ENCODE measurements at regions not wholly inside any gene's neighbourhood (a gene's known extent, or its start where the extent isn't known, plus 50 kb on each side); places are given as distances from the start of the nearest gene placed in this dataset.
"Not testable (repeated sequence)": the region's sequence is repeated elsewhere in the genome, so short reads cannot be mapped to it uniquely, and the experiment has no call there.

DNA sequence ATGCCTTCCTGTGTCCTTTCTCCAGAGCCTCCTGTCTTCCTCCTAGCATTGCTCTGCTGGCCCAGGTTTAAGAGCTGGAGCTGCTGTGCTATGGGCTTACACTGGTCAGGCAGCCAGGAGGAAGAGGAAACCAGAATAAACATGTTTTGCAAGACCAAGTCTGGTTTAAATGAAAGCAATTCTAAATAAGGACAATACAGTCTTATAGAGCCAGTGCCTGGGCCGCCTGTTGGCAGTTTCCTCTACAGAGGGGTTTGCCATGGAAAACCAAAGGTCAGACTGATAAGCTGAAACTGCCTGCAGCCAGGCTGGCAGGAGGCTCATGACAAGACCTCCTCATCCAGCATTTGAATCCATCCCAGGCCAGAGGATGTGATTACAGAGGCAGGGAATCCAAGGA is 92.9 kb upstream of the FGGY start:
- no peak for DNase-seq (ENCODE audit: low read depth, low spot score)

DNA sequence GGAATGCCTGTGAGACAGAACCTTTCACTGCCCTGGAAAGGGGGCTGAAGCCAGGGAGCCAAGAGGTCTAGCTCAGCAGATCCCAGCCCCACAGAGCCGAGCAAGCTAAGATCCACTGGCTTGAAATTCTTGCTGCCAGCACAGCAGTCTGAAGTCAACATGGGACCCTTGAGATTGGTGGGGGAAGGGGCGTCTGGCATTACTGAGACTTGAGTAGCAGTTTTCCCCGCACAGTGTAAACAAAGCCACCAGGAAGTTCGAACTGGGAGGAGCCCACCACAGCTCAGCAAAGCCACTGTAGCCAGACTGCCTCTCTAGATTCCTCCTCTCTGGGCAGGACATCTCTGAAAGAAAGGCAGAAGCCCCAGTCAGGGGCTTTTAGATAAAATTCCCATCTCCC is 90.3 kb upstream of the FGGY start:
- not testable (repeated sequence) for DNase-seq (ENCODE audit: low read depth, low spot score)

DNA sequence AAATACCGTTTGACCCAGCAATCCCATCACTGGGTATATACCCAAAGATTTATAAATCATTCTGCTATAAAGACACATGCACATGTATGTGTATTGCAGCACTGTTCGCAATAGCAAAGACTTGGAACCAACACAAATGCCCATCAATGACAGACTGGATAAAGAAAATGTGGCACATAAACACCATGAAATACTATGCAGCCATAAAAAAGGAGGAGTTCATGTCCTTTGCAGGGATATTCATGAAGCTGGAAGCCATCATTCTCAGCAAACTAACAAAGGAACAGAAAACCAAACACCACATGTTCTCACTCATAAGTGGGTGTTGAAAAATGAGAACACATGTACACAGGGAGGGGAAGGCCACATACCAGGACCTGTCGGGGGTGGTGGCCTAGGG is 86.5 kb upstream of the FGGY start:
- not testable (repeated sequence) for DNase-seq (ENCODE audit: low read depth, low spot score)

DNA sequence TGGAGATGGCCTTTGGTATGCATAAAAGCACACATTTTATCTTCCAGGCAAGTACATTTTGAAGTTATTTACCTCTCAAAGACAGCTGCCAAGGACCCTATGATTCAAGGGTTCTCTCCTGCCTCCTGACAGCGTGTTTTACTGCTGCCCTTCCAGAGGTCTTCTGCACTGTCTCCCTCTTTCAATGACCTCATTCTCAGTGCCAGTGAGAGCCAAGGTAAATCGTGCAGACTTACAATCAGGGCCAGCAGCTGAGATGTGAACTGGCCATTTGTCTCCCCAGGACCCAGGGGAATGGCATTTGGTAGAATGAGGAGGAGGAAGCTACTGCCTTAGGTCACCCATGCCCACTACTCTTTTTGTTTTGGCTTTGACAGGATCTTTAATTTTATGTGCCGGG is 84.2 kb upstream of the FGGY start:
- DNase-seq (ENCODE audit: low read depth, low spot score): no peak

DNA sequence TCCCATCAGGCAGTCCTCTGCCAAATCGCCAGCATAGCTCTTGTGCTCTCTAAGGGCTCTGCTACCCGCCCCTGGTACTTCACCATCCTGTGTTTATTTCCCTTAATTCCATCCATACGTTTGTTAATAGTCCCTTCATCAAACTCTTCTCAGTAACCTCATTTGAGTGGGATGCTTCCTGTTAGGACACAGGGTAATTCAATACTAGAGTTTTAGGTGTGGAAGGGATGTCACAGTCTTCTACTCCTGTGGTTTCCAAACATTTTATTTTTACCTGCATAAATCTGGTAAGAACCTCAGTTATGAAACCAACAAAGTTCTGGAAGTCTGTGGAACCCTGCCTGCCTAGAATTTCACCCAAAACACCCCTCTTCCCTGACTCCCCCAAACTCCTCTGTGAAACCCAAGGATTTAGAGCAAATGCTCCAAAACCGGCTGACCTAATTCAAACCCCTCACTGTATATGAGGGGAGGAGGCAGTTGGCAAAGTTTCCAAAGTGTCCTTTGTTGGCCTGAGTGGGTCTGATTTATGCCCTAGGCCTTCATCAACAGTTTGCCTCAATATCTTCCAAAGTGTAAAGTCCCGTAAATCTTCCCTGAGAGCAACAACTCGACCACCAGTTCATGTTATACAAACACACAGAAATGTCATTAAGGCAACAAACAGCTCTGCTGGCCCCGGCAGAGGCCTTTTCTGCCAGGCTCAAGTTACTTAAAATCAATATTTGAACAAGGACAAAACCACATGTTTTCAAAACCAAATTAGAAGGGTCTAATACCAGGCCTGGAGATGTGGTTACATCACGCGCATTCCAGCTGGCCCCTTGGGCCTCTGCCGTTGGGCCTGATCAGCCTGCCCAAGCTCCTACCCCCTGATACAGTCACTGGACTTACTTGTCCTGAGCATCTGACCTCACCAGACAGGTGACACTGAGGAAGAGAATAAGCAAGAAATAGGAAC is 82.4 kb upstream of the FGGY start:
- no peak for DNase-seq (ENCODE audit: low read depth, low spot score)

DNA sequence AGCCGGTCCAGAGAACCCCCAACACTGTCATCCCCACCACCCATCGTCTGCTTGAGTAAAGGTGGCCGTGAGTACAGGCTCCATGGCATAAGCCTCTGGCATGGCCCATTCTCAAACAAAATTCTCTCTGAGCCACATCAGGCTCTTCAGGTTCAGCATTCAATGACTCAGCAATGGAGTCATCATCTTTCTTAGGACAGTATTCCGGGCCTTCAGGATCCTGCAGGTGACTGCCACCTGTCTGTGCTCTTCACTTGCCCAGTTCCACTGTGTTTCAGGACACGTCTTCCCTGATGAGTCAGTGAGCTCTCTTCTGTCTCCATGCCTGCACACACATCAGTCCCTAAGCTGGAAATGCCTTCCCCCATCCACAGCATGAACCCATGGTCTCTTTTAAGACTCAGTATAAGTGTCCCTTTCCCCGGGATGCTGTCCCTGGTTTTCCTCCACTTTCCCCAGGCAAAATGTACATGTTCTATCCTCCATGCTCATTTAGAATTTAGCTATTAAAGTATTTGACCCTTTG is 81.1 kb upstream of the FGGY start:
- DNase-seq (ENCODE audit: low read depth, low spot score): no peak

DNA sequence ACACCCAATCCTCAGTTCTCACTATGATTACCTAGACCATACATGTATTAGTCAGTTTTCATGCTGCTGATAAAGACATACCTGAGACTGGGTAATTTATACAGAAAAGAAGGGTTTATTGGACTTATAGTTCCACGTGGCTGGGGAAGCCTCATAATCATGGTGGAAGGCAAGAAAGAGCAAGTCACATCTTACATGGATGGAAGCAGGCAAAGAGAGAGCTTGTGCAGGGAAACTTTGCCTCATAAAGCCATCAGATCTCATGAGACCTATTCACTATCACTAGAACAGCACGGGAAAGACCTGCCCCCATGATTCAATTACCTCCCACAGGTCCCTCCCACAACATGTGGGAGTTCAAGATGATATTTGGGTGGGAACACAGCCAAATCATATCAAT is 79.5 kb upstream of the FGGY start:
- DNase-seq (ENCODE audit: low read depth, low spot score): not testable (repeated sequence)

DNA sequence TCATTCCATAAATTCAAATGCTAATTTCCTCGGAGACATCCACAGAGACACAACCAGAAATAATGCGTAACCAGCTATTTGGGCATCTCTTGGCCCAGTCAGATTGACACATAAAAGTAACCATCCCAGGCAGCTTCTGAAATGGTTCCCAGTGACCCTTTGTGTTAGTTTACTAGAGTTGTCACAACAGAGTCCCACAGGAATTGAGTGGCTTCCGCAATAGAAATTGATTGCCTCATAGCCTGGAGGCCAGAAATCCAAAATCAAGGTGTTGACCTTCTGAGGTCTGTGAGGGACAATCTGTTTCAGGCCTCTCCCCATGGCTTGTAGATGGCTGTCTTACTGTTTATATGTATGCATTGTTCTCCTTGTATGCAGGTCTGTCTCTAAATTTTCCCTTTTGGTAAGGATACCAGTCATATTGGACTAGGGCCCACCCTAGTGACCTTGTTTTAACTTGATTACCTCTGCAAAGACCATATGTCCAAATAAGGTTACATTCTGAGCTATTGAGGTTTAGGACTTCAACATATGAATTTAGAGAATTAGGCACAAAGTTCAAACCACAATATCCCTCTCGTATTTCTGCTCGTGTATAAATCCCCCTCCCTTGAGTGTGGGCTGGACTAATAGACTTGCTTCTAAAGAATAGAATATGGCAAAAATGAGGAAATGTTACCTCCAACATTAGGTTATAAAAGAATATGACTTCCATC is 78.2 kb upstream of the FGGY start:
- no peak for DNase-seq (ENCODE audit: low read depth, low spot score)

DNA sequence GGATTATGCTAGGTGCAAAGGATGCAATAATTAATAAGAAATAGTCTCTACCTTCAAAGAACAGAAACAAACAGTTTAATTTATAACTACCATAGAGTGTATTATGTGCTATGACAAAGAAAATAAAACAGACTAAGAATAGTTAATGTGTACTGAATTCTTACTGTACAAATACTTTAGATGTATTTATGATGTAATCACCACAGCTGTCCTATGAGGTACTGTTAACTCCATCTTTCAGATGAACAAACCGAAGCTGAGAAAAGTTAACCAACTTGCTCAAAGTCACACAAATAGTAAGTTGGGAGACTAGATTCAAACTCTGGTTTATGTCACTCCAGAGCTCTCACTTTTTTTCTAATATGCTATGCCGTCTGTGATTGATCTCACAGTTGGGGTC is 77.0 kb upstream of the FGGY start:
- DNase-seq (ENCODE audit: low read depth, low spot score): no peak

DNA sequence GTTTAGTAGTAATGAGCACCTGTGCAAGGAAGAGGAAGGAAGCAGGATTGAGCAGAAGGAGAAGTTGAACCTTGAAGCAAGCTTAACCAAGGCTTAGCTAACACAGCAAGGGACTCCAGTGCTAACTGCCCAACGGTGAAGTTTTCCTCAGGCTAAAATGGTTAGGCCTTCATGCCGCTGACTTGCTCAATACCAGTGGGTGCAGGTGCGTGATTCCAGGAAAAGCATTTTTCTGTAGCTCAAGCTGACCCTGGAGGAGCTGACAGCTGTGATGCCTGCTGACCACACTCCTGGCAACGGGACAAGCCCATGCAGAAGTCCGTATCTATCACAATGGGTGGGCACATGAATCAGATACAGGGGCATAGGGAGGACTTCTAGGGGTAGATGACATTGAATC is 76.5 kb upstream of the FGGY start:
- no peak for DNase-seq (ENCODE audit: low read depth, low spot score)

DNA sequence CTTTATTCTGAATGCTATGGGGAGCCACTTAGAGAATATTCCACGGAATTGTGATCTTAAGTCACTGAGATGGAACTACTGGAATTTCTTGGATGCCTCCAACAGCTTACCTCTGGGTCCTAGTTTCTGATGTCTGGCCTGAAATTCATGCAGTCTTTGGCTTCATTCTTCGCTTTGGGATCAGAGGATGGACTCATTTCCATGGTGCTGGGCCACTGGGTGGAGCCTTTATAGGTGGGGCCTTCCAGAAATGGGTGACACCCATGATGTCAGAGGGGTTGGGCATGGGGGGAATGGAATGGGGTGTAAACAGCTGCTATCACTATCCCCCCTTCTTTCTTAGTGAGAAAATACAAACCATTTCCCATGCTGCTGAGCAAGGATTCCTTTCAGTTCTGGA is 73.7 kb upstream of the FGGY start:
- DNase-seq (ENCODE audit: low read depth, low spot score): no peak

DNA sequence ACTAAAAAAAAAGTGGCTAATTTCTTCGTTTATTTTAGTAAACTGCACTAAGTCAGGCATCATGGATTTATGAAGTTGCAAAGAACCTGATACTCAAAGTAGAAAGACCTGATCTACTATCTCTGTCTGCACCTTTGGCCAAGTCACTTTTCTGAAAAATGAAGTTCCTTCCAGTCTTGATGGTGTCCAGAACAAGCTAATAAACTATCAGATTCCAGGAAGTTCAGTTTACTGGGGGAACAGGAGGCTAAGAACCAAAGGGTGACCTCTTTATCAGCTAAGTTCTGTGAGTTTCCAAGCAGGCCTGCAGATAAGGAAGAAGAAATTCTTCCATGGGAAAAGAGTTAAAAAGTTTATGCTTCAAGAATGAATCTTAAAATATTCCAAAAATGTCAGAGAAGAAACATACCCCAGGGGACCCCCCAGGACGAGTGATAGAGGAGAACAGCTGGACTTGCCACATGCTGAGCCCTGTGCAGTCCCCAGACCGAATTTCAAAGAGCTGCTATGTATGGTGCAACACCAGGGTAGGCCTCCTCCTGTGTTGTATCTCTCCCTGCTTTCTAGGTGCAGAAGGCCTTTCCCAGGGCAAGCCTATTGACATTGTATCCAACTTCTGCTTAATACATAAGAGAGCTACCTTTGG is 72.8 kb upstream of the FGGY start:
- DNase-seq (ENCODE audit: low read depth, low spot score): no peak

DNA sequence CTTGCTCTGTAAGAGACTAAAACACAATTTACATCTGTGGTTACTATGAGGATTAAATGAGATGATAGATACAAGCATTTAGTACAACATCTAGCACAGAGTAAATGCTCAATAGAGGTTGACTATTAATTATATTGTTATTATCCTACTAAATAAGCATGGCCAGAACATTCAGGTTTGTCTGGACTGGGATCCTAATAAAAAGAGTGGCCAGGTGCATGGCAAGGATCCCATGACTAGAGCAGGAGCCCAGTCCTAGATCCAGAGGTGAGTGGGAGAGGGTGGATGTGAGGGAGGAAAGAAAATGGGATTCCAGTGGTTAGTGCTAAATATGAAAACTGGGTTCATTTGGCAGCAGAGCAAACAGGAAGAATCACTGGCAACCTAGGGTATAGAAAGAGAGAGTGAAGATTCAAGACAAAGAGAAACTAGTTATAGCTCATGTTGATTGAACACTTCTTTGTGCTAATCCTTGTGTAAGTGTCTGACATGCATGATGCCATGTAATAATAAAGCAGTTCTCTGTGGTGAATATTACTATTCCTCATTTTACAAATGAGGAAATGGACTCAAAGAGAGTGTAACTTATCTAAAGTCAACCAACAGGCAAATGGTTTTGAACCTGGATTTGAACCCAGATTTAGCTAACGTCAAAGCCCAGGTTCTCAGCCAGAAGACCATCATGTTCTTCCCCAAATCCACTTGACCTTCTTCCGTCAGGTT is 71.1 kb upstream of the FGGY start:
- DNase-seq (ENCODE audit: low read depth, low spot score): no peak

DNA sequence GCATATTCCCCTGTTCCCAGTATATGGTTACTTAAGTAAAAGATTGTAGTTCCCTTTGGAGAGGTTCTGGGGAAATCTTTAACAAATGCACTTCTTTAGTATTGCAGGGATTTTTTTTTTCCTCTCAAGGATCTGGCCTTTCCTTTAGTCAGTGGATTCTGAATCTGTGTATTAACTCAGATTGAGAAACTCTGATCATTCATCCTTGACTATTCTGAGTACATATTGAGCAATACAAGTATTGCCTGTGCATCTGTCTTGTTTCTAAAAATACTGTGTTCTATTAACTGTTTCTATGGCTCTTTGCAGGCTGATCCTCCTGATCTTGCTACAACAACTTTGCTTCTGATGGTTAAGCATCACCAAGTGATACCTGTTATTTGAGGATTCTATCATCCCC is 67.8 kb upstream of the FGGY start:
- DNase-seq (ENCODE audit: low read depth, low spot score): no peak

DNA sequence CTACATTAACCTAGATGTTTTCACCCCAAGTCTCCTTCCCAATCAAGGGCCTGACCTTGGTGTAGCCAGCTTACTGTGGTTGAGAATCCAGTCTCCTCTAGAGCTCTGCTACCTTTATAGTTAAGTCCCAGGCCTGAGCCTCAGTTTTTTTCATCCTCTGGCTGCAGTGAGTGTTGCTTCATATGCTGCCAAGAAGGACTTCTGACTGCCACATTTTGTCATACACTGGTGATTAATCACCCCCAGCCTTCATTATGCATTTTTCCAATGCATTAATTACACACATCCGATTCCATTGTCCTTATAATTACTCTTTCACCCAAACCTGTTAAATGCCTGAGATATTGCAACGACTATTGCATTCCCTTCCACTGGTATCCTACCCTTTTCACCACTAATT is 66.3 kb upstream of the FGGY start:
- DNase-seq (ENCODE audit: low read depth, low spot score): no peak

DNA sequence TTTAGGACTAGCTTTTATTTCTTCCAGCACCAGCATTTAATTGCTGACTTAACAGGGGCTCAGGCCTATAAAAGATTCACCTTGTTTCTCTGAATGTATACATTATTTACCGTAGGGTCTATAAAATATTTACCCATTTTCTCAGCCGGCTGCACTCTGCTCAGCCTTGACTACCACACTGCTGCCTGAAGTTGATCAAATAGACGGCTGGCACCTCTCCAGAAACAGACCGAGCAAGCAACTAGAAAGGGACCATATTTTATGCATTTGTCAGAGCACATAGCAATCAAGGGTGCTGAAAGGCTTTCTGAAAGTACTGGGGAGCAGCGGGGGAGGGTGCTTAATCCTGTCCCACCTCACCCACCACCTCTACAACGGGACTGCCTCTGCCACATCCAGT is 64.7 kb upstream of the FGGY start:
- DNase-seq (ENCODE audit: low read depth, low spot score): no peak

DNA sequence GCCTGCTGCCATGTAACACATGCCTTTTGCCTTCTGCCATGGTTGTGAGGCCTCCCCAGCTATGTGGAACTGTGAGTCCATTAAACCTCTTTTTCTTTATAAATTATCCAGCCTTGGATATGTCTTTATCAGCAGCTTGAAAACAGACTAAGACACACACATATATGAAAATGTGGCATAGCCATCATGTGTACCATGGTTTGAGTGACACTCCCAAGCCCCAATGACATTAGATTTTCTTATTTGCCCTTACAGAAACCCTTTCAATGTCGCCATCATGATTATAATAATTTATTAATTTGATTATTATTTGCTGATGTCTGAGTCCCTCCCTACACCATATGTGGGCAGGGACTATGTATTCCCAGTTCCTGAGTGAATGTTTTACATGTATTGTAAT is 63.5 kb upstream of the FGGY start:
- no peak for DNase-seq (ENCODE audit: low read depth, low spot score)

DNA sequence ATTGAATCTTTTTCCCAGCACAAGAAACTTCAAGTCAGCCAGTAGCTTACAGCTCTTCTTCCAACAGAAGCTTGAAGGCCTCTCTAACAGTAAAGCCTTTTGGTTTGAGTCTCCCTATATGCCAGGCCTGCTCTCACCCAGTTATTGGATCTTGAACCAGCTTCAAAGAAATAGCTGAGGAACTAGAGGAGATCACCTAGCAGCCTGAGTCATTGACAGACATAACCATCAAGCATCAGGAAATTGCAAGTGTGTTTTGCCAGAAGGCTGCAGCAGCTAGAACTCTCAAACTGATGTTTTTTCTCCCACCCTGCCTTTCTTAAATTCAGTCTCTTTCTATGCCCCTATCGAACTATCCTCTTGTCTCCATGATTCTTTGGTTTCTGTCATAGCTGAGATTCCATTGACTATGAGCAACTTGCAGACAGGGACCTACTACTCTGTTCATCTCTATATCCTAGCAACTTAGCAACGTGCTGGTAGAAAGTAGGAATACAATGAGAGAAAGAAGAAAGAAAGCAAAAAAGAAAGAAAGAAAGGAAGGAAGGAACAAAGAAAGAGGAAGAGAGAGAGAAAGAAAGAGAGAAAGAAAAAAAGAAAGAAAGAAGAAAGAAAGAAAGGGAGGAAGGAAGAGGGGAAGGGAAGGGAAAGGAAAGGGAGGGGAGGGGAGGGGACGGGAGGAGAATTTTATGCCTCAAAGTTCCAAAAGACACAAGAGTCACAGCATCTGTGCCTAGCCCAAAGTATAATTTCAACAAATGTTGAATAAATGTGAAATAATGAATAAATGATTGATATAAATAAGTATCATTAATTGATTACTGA is 60.0 kb upstream of the FGGY start:
- no peak for DNase-seq (ENCODE audit: low read depth, low spot score)

DNA sequence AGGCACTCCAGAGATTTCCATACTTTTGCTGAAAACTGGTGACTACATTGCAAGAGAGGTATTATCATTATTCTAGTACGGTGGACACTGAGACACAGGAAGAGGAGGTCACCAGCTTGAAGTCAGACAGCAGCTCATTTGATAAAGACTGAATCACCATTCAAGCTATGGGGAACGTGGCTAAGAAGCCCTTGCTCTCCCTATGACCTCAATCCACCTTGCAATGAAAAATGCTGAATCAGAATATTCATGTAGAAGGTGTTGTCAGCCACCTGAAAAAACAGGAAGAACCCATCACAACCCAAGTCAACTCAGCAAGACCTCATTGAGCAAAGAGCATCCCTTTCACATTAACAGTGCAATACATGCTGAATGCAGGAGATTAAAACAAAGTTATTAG is 59.0 kb upstream of the FGGY start:
- no peak for DNase-seq (ENCODE audit: low read depth, low spot score)

DNA sequence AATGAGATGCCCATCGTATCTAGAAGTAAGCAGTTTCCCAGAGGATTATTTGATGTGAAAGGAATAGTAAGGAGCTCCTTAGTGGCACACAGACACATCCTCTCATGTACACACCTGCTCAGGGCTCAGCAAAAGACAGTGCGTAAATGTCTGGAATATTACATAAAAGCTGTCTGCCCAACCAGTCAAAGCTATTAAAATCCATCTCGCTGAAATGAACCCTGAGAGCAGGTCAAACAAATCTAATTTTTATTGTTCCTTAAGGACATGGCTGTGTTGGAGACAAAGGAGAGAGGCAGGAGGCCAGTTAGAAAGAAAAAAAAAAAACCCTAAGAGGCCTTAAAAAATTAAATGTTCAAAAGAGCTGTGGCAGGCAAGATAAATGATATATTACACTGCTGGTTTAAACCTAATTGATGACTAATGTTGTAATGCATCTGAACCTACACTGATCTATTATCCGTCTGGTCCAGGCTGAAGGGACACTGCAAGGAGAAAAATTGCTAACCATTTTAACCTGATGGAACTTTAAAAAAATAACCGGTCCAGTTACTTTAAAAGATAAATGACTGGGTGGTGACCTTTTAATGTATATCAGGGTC is 58.5 kb upstream of the FGGY start:
- DNase-seq (ENCODE audit: low read depth, low spot score): no peak
